Liver (tissue), 8 donors: ENCODE measurements at regions not wholly inside any gene's neighbourhood (a gene's known extent, or its start where the extent isn't known, plus 50 kb on each side); places are given as distances from the start of the nearest gene placed in this dataset.
A peak's percentile ranks its signal among the peaks of the same experiment; 100 is the strongest.

Experiments
- DNase-seq: peaks from one replicate; pipeline ENCODE4 v3.0.0-alpha.2; 2017; ENCODE audit warnings: low spot score
- H3K27ac ChIP-seq, 2 donors: one replicate each; pipeline ENCODE4 v1.7.0; 2013; ENCODE audit warnings: inconsistent platforms in 2 of 2, low read length in 2 of 2, control low read depth in 1 of 2, low read depth in 1 of 2, mild to moderate bottlenecking in 1 of 2
- H3K27me3 ChIP-seq, 4 donors: one replicate each; pipeline versions ENCODE4 v1.6.1 to v1.7.0; 2013; ENCODE audit warnings: low read length in 3 of 4, inconsistent platforms in 1 of 4, mild to moderate bottlenecking in 1 of 4, moderate library complexity in 1 of 4; ENCODE audit not compliant: control insufficient read depth in 4 of 4, insufficient read depth in 4 of 4
- H3K36me3 ChIP-seq, 4 donors: one replicate each; pipeline versions ENCODE4 v1.6.1 to v1.7.0; 2013; ENCODE audit warnings: low read length in 3 of 4, mild to moderate bottlenecking in 3 of 4, low read depth in 1 of 4, moderate library complexity in 1 of 4; ENCODE audit not compliant: control insufficient read depth in 4 of 4, insufficient read depth in 3 of 4
- H3K4me1 ChIP-seq, 4 donors: one replicate each; pipeline versions ENCODE4 v1.6.1 to v1.7.0; 2013; ENCODE audit warnings: low read length in 3 of 4, mild to moderate bottlenecking in 3 of 4, moderate library complexity in 1 of 4; ENCODE audit not compliant: control insufficient read depth in 4 of 4, insufficient read depth in 4 of 4
- H3K4me3 ChIP-seq, 3 donors: one replicate each; pipeline versions ENCODE4 v1.6.1 to v1.7.0; 2013; ENCODE audit warnings: low read length in 3 of 3, control low read depth in 1 of 3, low read depth in 1 of 3, mild to moderate bottlenecking in 1 of 3
- H3K9ac ChIP-seq, 2 donors: one replicate each; pipeline ENCODE4 v1.7.0; 2013; ENCODE audit warnings: low read length in 2 of 2, mild to moderate bottlenecking in 2 of 2, moderate library complexity in 2 of 2, control low read depth in 1 of 2, low read depth in 1 of 2
- H3K9me3 ChIP-seq, 4 donors: one replicate each; pipeline versions ENCODE4 v1.6.1 to v1.7.0; 2013; ENCODE audit warnings: low read length in 3 of 4; ENCODE audit not compliant: control insufficient read depth in 4 of 4
- EGR1 ChIP-seq, 2 donors: IDR thresholded peaks; 2 replicates each; pipeline ENCODE4 v1.6.1; 2016 to 2018; ENCODE audit warnings: antibody characterized with exemption in 2 of 2, low read depth in 2 of 2
- FOXA2 ChIP-seq: IDR thresholded peaks from 2 replicates; pipeline ENCODE4 v1.6.1; 2016; ENCODE audit warnings: antibody characterized with exemption
- GABPA ChIP-seq, 2 donors: IDR thresholded peaks in 1 of 2; conservative IDR thresholded peaks in 1 of 2; 2 replicates each; pipeline ENCODE4 v1.6.1; 2016; ENCODE audit warnings: antibody characterized with exemption in 2 of 2, mild to moderate bottlenecking in 1 of 2, moderate library complexity in 1 of 2
- HNF4G ChIP-seq: IDR thresholded peaks from 2 replicates; pipeline ENCODE4 v1.6.1; 2016; ENCODE audit warnings: antibody characterized with exemption
- JUND ChIP-seq, 2 donors: IDR thresholded peaks; 2 replicates each; pipeline ENCODE4 v1.6.1; 2016; ENCODE audit warnings: antibody characterized with exemption in 2 of 2
- MAX ChIP-seq: IDR thresholded peaks from 2 replicates; pipeline ENCODE4 v1.6.1; 2016; ENCODE audit warnings: antibody characterized with exemption
- NR2F2 ChIP-seq: IDR thresholded peaks from 2 replicates; pipeline ENCODE4 v1.6.1; 2016; ENCODE audit warnings: antibody characterized with exemption
- RAD21 ChIP-seq, 2 donors: IDR thresholded peaks; 2 replicates each; pipeline ENCODE4 v1.6.1; 2016; ENCODE audit warnings: antibody characterized with exemption in 2 of 2, mild to moderate bottlenecking in 2 of 2
- REST ChIP-seq: IDR thresholded peaks from 2 replicates; pipeline ENCODE4 v1.6.1; 2016; ENCODE audit warnings: antibody characterized with exemption, mild to moderate bottlenecking
- RXRA ChIP-seq, 2 donors: IDR thresholded peaks; 2 replicates each; pipeline ENCODE4 v1.6.1; 2017 to 2018; ENCODE audit warnings: antibody characterized with exemption in 2 of 2, mild to moderate bottlenecking in 1 of 2
- SP1 ChIP-seq: IDR thresholded peaks from 2 replicates; pipeline ENCODE4 v1.6.1; 2018; ENCODE audit warnings: antibody characterized with exemption, mild to moderate bottlenecking
- TAF1 ChIP-seq: conservative IDR thresholded peaks from 2 replicates; pipeline ENCODE4 v1.6.1; 2016; ENCODE audit warnings: antibody characterized with exemption, mild to moderate bottlenecking
- YY1 ChIP-seq: IDR thresholded peaks from 2 replicates; pipeline ENCODE4 v1.6.1; 2016; ENCODE audit warnings: antibody characterized with exemption, mild to moderate bottlenecking
- WGBS: extraction: QIAGEN DNeasy Blood & Tissue Kit; methylation state at CpG from one replicate; pipeline ENCODE4 v1.1.7; 2013; 5-methylcytosine and 5-hydroxymethylcytosine counted together
- TF ChIP-seq, protein P1 (sequence below): fragments of 150-350 bp; IDR thresholded peaks from 2 replicates; pipeline ENCODE4 v1.5.1; 2017; ENCODE audit warnings: improper control_type of control experiment, low read depth, low read length; ENCODE audit not compliant: missing input control
- donor health status: healthy.
- donor health status: healthy.
- donor health status: healthy.
- donor health status: healthy.
- donor health status: healthy.

DNA sequence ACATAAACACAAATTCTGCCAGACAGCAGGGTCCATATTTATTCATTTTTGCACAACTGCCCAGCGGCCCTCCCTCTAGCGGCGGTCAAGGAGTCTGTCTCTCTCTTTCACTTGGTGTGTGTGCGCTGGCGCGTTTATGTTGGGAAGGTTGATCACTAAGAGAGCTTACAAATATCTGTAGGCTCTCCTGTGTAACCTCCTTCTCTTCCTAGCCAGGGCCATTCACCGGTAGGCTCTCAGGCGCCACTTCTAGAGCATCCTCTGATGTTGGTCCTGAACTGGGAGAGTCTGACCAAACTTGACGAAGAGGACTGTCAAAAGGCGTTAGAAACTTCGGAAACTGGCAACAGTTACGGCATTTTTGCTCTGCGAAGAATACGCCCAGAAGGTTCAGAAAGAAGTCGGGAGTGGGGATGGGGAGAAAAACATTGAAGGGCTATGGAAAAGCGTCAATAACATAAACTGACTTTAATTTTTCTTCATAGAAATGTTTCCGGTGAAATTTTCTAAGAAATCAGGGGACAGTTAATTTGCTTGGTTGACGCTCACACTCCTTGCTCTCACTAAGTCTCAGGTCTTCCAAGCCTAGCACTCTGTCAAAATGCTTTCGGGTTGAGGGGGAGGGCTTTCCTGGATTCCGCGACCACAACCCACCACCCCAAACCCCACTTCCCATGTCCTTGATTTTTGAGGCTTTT is 731.1 kb downstream of the ZWINT start:
- Histone ChIP-seq H3K9ac (no peak overlapping the region), H3K9me3 (no peaks in the 10 kb centered on the region), H3K4me3 (peak overlapping the region in 1 of 3 donors; percentile 58), H3K27me3 (peaks cover 0 to 7% (median 1%) of the 10 kb centered on the region in 4 donors), H3K36me3 (no peaks in the 10 kb centered on the region), H3K4me1 (peaks cover 2 to 23% (median 14%) of the 10 kb centered on the region in 4 donors), H3K27ac (no peak overlapping the region)
- TF ChIP-seq, protein P1, sequence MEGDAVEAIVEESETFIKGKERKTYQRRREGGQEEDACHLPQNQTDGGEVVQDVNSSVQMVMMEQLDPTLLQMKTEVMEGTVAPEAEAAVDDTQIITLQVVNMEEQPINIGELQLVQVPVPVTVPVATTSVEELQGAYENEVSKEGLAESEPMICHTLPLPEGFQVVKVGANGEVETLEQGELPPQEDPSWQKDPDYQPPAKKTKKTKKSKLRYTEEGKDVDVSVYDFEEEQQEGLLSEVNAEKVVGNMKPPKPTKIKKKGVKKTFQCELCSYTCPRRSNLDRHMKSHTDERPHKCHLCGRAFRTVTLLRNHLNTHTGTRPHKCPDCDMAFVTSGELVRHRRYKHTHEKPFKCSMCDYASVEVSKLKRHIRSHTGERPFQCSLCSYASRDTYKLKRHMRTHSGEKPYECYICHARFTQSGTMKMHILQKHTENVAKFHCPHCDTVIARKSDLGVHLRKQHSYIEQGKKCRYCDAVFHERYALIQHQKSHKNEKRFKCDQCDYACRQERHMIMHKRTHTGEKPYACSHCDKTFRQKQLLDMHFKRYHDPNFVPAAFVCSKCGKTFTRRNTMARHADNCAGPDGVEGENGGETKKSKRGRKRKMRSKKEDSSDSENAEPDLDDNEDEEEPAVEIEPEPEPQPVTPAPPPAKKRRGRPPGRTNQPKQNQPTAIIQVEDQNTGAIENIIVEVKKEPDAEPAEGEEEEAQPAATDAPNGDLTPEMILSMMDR, result peak; percentile 29
- TF ChIP-seq GABPA (IDR thresholded peaks at IDR 0.05 in 1 of 2, conservative IDR thresholded peaks at IDR 0.05 in 1 of 2), result no peak
- no peak for TF ChIP-seq REST
- peak; percentile 16 to 21 for TF ChIP-seq RAD21 (IDR thresholded peaks at IDR 0.05)
- no peak for TF ChIP-seq TAF1
- TF ChIP-seq MAX, result no peak
- no peak for DNase-seq
- WGBS, result 6% methylated on average over 21 of the region's 21 CpGs

- Histone ChIP-seq H3K4me1 (peaks cover 2 to 23% (median 14%) of the 10 kb centered on the region in 4 donors), H3K9me3 (no peaks in the 10 kb centered on the region), H3K9ac (no peak overlapping the region), H3K36me3 (no peaks in the 10 kb centered on the region), H3K27ac (no peak overlapping the region), H3K4me3 (peak overlapping the region in 1 of 3 donors; percentile 26), H3K27me3 (peaks cover 0 to 7% (median 1%) of the 10 kb centered on the region in 4 donors)
- WGBS, result 4% methylated on average over 30 of the region's 30 CpGs
- TF ChIP-seq JUND (IDR thresholded peaks at IDR 0.05) (no peak), HNF4G (no peak), EGR1 (IDR thresholded peaks at IDR 0.05; ENCODE audit: low read depth in 2 of 2) (no peak), REST (no peak), GABPA (IDR thresholded peaks at IDR 0.05 in 1 of 2, conservative IDR thresholded peaks at IDR 0.05 in 1 of 2) (no peak), NR2F2 (no peak), SP1 (no peak), RXRA (IDR thresholded peaks at IDR 0.05) (no peak), YY1 (no peak), FOXA2 (no peak), MAX (no peak), TAF1 (no peak)
- no peak for DNase-seq
Observed at GRCh38 chr10:55628260-55628701, 732.8 kb downstream of the ZWINT start.
